Activated CD8-positive, alpha-beta memory T cell treated with anti-CD3 and anti-CD28 coated beads for 36 hours (primary cell): ENCODE measurements at regions not wholly inside any gene's neighbourhood (a gene's known extent, or its start where the extent isn't known, plus 50 kb on each side); places are given as distances from the start of the nearest gene placed in this dataset.
"Not testable (repeated sequence)": the region's sequence is repeated elsewhere in the genome, so short reads cannot be mapped to it uniquely, and the experiment has no call there.

ENCODE experiments used
- CTCF ChIA-PET: fragments of 350-600 bp; sonication (Branson Sonifier 250); formaldehyde crosslinking; loops from one replicate; lab custom pipeline; 2021; ENCODE audit warnings: antibody characterized with exemption; lab: Charles Lee
- POLR2A ChIA-PET: fragments of 350-600 bp; sonication (Branson Sonifier 250); formaldehyde crosslinking; loops from one replicate; lab custom pipeline; 2021; ENCODE audit warnings: antibody characterized with exemption; lab: Charles Lee

GRCh38 chr12:30187426-30187825, 403.7 kb upstream of the TMTC1 start:
- ChIA-PET CTCF (no interaction called here), POLR2A (no interaction called here)

- ChIA-PET POLR2A (no interaction called here), CTCF (no interaction called here)
Measured at GRCh38 chr12:30181334-30181733, 397.6 kb upstream of the TMTC1 start.

- ChIA-PET CTCF (no interaction called here), POLR2A (no interaction called here)
Measured at GRCh38 chr12:30180602-30181001, 396.9 kb upstream of the TMTC1 start.

GRCh38 chr12:30178916-30179315, 395.2 kb upstream of the TMTC1 start:
- ChIA-PET POLR2A (no interaction called here), CTCF (no interaction called here)

- ChIA-PET CTCF (no interaction called here), POLR2A (no interaction called here)
Measured at GRCh38 chr12:30169839-30170591, 386.3 kb upstream of the TMTC1 start.

- CTCF ChIA-PET = no interaction called here
- POLR2A ChIA-PET = no interaction called here
Measured at GRCh38 chr12:30166006-30166795, 382.5 kb upstream of the TMTC1 start.

- POLR2A ChIA-PET = no interaction called here
- CTCF ChIA-PET = no interaction called here
Measured at GRCh38 chr12:30164382-30165318, 380.9 kb upstream of the TMTC1 start.

- CTCF ChIA-PET, POLR2A ChIA-PET: not testable (repeated sequence)
Measured at GRCh38 chr12:30156833-30157232, 373.1 kb upstream of the TMTC1 start.

GRCh38 chr12:30155001-30155730, 371.4 kb upstream of the TMTC1 start:
- POLR2A ChIA-PET = no interaction called here

GRCh38 chr12:30153981-30154380, 370.2 kb upstream of the TMTC1 start:
- ChIA-PET POLR2A (no interaction called here), CTCF (no interaction called here)

More at GRCh38 chr12:30155001-30155730, 371.4 kb upstream of the TMTC1 start:
- CTCF ChIA-PET = no interaction called here

GRCh38 chr12:30152705-30153104, 369.0 kb upstream of the TMTC1 start:
- CTCF ChIA-PET = no interaction called here
- POLR2A ChIA-PET = no interaction called here

GRCh38 chr12:30151831-30152230, 368.1 kb upstream of the TMTC1 start:
- CTCF ChIA-PET = no interaction called here
- POLR2A ChIA-PET = no interaction called here

- ChIA-PET CTCF (no interaction called here), POLR2A (no interaction called here)
Measured at GRCh38 chr12:30146561-30146960, 362.8 kb upstream of the TMTC1 start.

- CTCF ChIA-PET = no interaction called here
- POLR2A ChIA-PET = no interaction called here
Measured at GRCh38 chr12:30145684-30146032, 361.9 kb upstream of the TMTC1 start.

- CTCF ChIA-PET = no interaction called here
- POLR2A ChIA-PET = no interaction called here
Measured at GRCh38 chr12:30144777-30145683, 361.3 kb upstream of the TMTC1 start.

- CTCF ChIA-PET = no interaction called here
- POLR2A ChIA-PET = no interaction called here
Measured at GRCh38 chr12:30142301-30142700, 358.6 kb upstream of the TMTC1 start.

- CTCF ChIA-PET = no interaction called here
- POLR2A ChIA-PET = interaction anchor here (0.5 kb wide), 1 partner anchor 706 kb away, joined by 3 read pairs; no protein-coding TSS in a partner anchor
Measured at GRCh38 chr12:30138483-30138882, 354.7 kb upstream of the TMTC1 start.

GRCh38 chr12:30136696-30137095, 353.0 kb upstream of the TMTC1 start:
- ChIA-PET POLR2A (no interaction called here), CTCF (no interaction called here)
